ENCODE measurements at regions not wholly inside any gene's neighbourhood (a gene's known extent, or its start where the extent isn't known, plus 50 kb on each side); places are given as distances from the start of the nearest gene placed in this dataset.
"Not testable (repeated sequence)": the region's sequence is repeated elsewhere in the genome, so short reads cannot be mapped to it uniquely, and the experiment has no call there.

DNA sequence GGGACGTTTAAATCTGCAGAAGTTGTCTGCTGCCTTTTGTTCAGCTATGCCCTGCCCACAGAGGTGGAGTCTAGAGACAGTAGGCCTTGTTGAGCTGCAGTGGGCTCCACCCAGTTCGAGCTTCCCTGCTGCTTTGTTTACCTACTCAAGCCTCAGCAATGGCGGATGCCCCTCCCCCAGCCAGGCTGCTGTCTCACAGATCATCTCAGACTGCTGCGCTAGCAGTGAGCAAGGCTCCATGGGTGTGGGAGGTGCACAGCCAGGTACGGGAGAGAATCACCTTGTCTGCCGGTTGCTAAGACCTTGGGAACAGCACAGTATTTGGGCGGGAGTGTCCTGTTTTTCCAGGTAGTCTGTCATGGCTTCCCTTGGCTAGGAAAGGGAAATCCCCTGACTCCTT is 114.3 kb upstream of the PALM2AKAP2 start:
- TF ChIP-seq, protein P1, sequence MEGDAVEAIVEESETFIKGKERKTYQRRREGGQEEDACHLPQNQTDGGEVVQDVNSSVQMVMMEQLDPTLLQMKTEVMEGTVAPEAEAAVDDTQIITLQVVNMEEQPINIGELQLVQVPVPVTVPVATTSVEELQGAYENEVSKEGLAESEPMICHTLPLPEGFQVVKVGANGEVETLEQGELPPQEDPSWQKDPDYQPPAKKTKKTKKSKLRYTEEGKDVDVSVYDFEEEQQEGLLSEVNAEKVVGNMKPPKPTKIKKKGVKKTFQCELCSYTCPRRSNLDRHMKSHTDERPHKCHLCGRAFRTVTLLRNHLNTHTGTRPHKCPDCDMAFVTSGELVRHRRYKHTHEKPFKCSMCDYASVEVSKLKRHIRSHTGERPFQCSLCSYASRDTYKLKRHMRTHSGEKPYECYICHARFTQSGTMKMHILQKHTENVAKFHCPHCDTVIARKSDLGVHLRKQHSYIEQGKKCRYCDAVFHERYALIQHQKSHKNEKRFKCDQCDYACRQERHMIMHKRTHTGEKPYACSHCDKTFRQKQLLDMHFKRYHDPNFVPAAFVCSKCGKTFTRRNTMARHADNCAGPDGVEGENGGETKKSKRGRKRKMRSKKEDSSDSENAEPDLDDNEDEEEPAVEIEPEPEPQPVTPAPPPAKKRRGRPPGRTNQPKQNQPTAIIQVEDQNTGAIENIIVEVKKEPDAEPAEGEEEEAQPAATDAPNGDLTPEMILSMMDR (IDR thresholded peaks at IDR 0.05) = not testable (repeated sequence)
- TF ChIP-seq POLR2A (IDR thresholded peaks at IDR 0.05) = not testable (repeated sequence)
